ENCODE measurements at regions not wholly inside any gene's neighbourhood (a gene's known extent, or its start where the extent isn't known, plus 50 kb on each side); places are given as distances from the start of the nearest gene placed in this dataset.
A peak's percentile ranks its signal among the peaks of the same experiment; 100 is the strongest.
"Not testable (repeated sequence)": the region's sequence is repeated elsewhere in the genome, so short reads cannot be mapped to it uniquely, and the experiment has no call there.

DNA sequence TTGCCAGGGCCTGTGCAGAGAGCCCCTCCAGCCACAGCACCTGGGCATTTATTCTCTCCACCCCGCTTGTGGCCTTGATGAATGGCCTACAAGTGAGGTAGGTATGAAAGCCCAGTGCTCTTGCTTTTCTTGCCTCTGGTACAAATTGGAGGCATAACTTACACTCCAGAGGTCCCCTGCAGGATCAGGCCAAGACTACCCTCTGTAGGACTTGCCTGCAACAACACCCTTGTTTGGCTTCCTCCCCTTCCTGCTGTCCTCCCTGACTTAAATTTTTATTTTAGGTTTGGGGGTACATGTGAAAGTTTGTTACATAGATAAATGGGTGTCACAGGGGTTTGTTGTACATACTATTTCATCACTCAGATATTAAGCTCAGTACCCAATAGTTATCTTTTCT, 95.7 kb downstream of the CDC42EP3 start:
- Histone ChIP-seq H3K36me3 (ENCODE audit: control insufficient read depth, insufficient read depth, low read length) (no peaks in the 10 kb centered on the region), H3K18ac (ENCODE audit: low read depth, low read length) (no peak overlapping the region), H2BK20ac (ENCODE audit: low read depth, low read length) (no peak overlapping the region), H2AK9ac (replicated peaks; ENCODE audit: low read depth, low read length, poor library complexity) (no peak overlapping the region), H2BK5ac (ENCODE audit: low read depth, low read length, poor library complexity, severe bottlenecking) (no peak overlapping the region), H2AFZ (replicated peaks; ENCODE audit: low read length, poor library complexity) (no peak overlapping the region), H3K4me3 (ENCODE audit: insufficient read depth, low read depth, low read length) (no peak overlapping the region), H3K4ac (ENCODE audit: low read depth, low read length) (0 out of 2 replicates have a peak overlapping the region, but pooled peaks have one; percentile 25), H2BK120ac (ENCODE audit: low read depth, low read length) (peak overlapping the region; percentile 3; the same call in 1 of the 2 replicates), H3K23ac (ENCODE audit: low read depth, low read length) (no peak overlapping the region), H3K4me1 (ENCODE audit: control insufficient read depth, insufficient read depth, low read length) (peaks cover 20% of the 10 kb centered on the region), H3K56ac (ENCODE audit: extremely low read depth, insufficient read depth, low read length) (no peak overlapping the region), H4K91ac (ENCODE audit: insufficient read depth, low read depth, low read length) (no peak overlapping the region), H2AK5ac (ENCODE audit: low read depth, low read length) (no peak overlapping the region), H3K9ac (ENCODE audit: low read depth, low read length) (no peak overlapping the region), H2BK15ac (ENCODE audit: low read depth, low read length) (no peak overlapping the region), H3K27me3 (ENCODE audit: control insufficient read depth, insufficient read depth, low read length) (no peaks in the 10 kb centered on the region), H3K9me1 (ENCODE audit: insufficient read depth, low read length) (peaks cover 5% of the 10 kb centered on the region), H4K20me1 (ENCODE audit: insufficient read depth, low read length) (no peaks in the 10 kb centered on the region), H3K9me3 (ENCODE audit: control insufficient read depth, insufficient read depth, low read length) (no peaks in the 10 kb centered on the region), H3K4me2 (ENCODE audit: low read depth, low read length) (no peak overlapping the region), H4K5ac (ENCODE audit: low read depth, low read length) (no peak overlapping the region), H4K8ac (ENCODE audit: low read depth in 2 of 2, low read length in 2 of 2) (no peak overlapping the region), H3K79me1 (ENCODE audit: low read depth in 1 of 2, low read length in 2 of 2) (peaks cover 0 to 3% of the 10 kb centered on the region in 2 experiments; a peak in 2 of 4 replicates), H3K14ac (replicated peaks; ENCODE audit: low read depth, low read length) (no peak overlapping the region), H3K27ac (ENCODE audit: insufficient read depth, low read length) (no peak overlapping the region)
- TF ChIP-seq CTCF (conservative IDR thresholded peaks at IDR 0.05; ENCODE audit: low read depth, low read length) (peak; percentile 33), RAD21 (IDR thresholded peaks at IDR 0.05; ENCODE audit: low read length) (peak; percentile 40), BHLHE40 (IDR thresholded peaks at IDR 0.05; ENCODE audit: low read depth, low read length) (no peak), SMC3 (IDR thresholded peaks at IDR 0.05; ENCODE audit: low read depth, low read length) (peak; percentile 18; the same call in 1 of the 2 replicates)
- WGBS, 2 experiments (ENCODE audit: extremely low coverage in 2 of 2, insufficient read length in 1 of 2), result no CpG with 5 or more reads among the region's 1 CpG
- in situ Hi-C loops (cut with MboI; ENCODE audit: low sequenced_read_pairs) (no loop called here), intact Hi-C loops (cut with micrococcal nuclease) (no loop called here), dilution Hi-C loops (cut with HindIII; ENCODE audit: low sequenced_read_pairs, unreplicated experiment) (no loop called here)
- ChIA-PET CTCF (no interaction called here), POLR2A (ENCODE audit: unreplicated experiment) (no interaction called here)
- no peak for ATAC-seq (ENCODE audit: low read depth)
- BruUV-seq (replicated peaks), result no TSS peak
- no peak for DNase-seq

- H2AK9ac ChIP-seq (replicated peaks; ENCODE audit: low read depth, low read length, poor library complexity); H3K36me3 ChIP-seq (ENCODE audit: control insufficient read depth, insufficient read depth, low read length); H3K4ac ChIP-seq (ENCODE audit: low read depth, low read length); BruUV-seq (replicated peaks); H3K14ac ChIP-seq (replicated peaks; ENCODE audit: low read depth, low read length); H3K79me1 ChIP-seq (ENCODE audit: low read depth in 1 of 2, low read length in 2 of 2); H3K9ac ChIP-seq (ENCODE audit: low read depth, low read length); H4K8ac ChIP-seq (ENCODE audit: low read depth in 2 of 2, low read length in 2 of 2); H4K5ac ChIP-seq (ENCODE audit: low read depth, low read length); H2BK5ac ChIP-seq (ENCODE audit: low read depth, low read length, poor library complexity, severe bottlenecking); H2AK5ac ChIP-seq (ENCODE audit: low read depth, low read length); CTCF ChIA-PET; H3K27ac ChIP-seq (ENCODE audit: insufficient read depth, low read length); H3K9me1 ChIP-seq (ENCODE audit: insufficient read depth, low read length); ATAC-seq (ENCODE audit: low read depth); H2BK20ac ChIP-seq (ENCODE audit: low read depth, low read length); in situ Hi-C loops (cut with MboI; ENCODE audit: low sequenced_read_pairs); H3K56ac ChIP-seq (ENCODE audit: extremely low read depth, insufficient read depth, low read length); H2BK120ac ChIP-seq (ENCODE audit: low read depth, low read length); H4K91ac ChIP-seq (ENCODE audit: insufficient read depth, low read depth, low read length); POLR2A ChIA-PET (ENCODE audit: unreplicated experiment); H3K4me3 ChIP-seq (ENCODE audit: insufficient read depth, low read depth, low read length); dilution Hi-C loops (cut with HindIII; ENCODE audit: low sequenced_read_pairs, unreplicated experiment); DNase-seq; H3K27me3 ChIP-seq (ENCODE audit: control insufficient read depth, insufficient read depth, low read length); H3K18ac ChIP-seq (ENCODE audit: low read depth, low read length); intact Hi-C loops (cut with micrococcal nuclease); H4K20me1 ChIP-seq (ENCODE audit: insufficient read depth, low read length); H2BK15ac ChIP-seq (ENCODE audit: low read depth, low read length); H3K23ac ChIP-seq (ENCODE audit: low read depth, low read length); H3K9me3 ChIP-seq (ENCODE audit: control insufficient read depth, insufficient read depth, low read length); H2AFZ ChIP-seq (replicated peaks; ENCODE audit: low read length, poor library complexity); H3K4me2 ChIP-seq (ENCODE audit: low read depth, low read length): not testable (repeated sequence)
- H3K4me1 ChIP-seq (ENCODE audit: control insufficient read depth, insufficient read depth, low read length), result peaks cover 16% of the 10 kb centered on the region
- no CpG with 5 or more reads among the region's 2 CpGs for WGBS, 2 experiments (ENCODE audit: extremely low coverage in 2 of 2, insufficient read length in 1 of 2)
These were observed 95.2 kb downstream of the CDC42EP3 start for GRCh38 chr2:37576194-37576593.

Measured in IMR-90 (cell line).